ENCODE measurements at regions not wholly inside any gene's neighbourhood (a gene's known extent, or its start where the extent isn't known, plus 50 kb on each side); places are given as distances from the start of the nearest gene placed in this dataset.
A peak's percentile ranks its signal among the peaks of the same experiment; 100 is the strongest.

GRCh38 chr7:67621704-67622103, 625.1 kb downstream of the TYW1 start:
- TF ChIP-seq EZH2phosphoT487 (IDR thresholded peaks at IDR 0.05; ENCODE audit: borderline replicate concordance) (no peak), CTCF (conservative IDR thresholded peaks at IDR 0.05; ENCODE audit: low read length) (no peak)
- Histone ChIP-seq H3K4me3 (ENCODE audit: low read length, poor library complexity, severe bottlenecking) (no peak overlapping the region), H3K9ac (ENCODE audit: low read depth, low read length, poor library complexity, severe bottlenecking) (no peak overlapping the region), H4K20me1 (ENCODE audit: insufficient read depth, low read length, poor library complexity, severe bottlenecking) (no peaks in the 10 kb centered on the region), H3K36me3 (ENCODE audit: insufficient read depth, low read length) (no peaks in the 10 kb centered on the region), H3K27me3 (ENCODE audit: insufficient read depth, low read length, poor library complexity, severe bottlenecking) (no peaks in the 10 kb centered on the region), H3K79me2 (ENCODE audit: insufficient read depth, low read length) (no peaks in the 10 kb centered on the region), H3K9me2 (replicated peaks; ENCODE audit: low read depth, low read length) (no peaks in the 10 kb centered on the region), H3F3A (ENCODE audit: low read depth) (no peaks in the 10 kb centered on the region), H3K9me3 (ENCODE audit: insufficient read depth, low read depth, low read length) (no peaks in the 10 kb centered on the region), H3K4me1 (ENCODE audit: insufficient read depth, low read length, poor library complexity, severe bottlenecking) (no peaks in the 10 kb centered on the region), H2AFZ (ENCODE audit: low read length) (no peak overlapping the region), H3K4me2 (ENCODE audit: low read depth, low read length, poor library complexity, severe bottlenecking) (no peak overlapping the region)

GRCh38 chr7:67625257-67625737, 628.7 kb downstream of the TYW1 start:
- Histone ChIP-seq H3K9me2 (replicated peaks; ENCODE audit: low read depth, low read length) (no peaks in the 10 kb centered on the region), H3K4me1 (ENCODE audit: insufficient read depth, low read length, poor library complexity, severe bottlenecking) (no peaks in the 10 kb centered on the region), H4K20me1 (ENCODE audit: insufficient read depth, low read length, poor library complexity, severe bottlenecking) (no peaks in the 10 kb centered on the region), H3K4me3 (ENCODE audit: low read length, poor library complexity, severe bottlenecking) (no peak overlapping the region), H3K27me3 (ENCODE audit: insufficient read depth, low read length, poor library complexity, severe bottlenecking) (no peaks in the 10 kb centered on the region), H3K79me2 (ENCODE audit: insufficient read depth, low read length) (no peaks in the 10 kb centered on the region), H3K9ac (ENCODE audit: low read depth, low read length, poor library complexity, severe bottlenecking) (no peak overlapping the region), H2AFZ (ENCODE audit: low read length) (peak overlapping the region; percentile 35; the same call in 1 of the 2 replicates), H3K4me2 (ENCODE audit: low read depth, low read length, poor library complexity, severe bottlenecking) (no peak overlapping the region), H3F3A (ENCODE audit: low read depth) (no peaks in the 10 kb centered on the region), H3K9me3 (ENCODE audit: insufficient read depth, low read depth, low read length) (no peaks in the 10 kb centered on the region), H3K36me3 (ENCODE audit: insufficient read depth, low read length) (no peaks in the 10 kb centered on the region)
- TF ChIP-seq EZH2phosphoT487 (IDR thresholded peaks at IDR 0.05; ENCODE audit: borderline replicate concordance) = no peak
- TF ChIP-seq CTCF (conservative IDR thresholded peaks at IDR 0.05; ENCODE audit: low read length) = peak; percentile 90

- Histone ChIP-seq H3K9me2 (replicated peaks; ENCODE audit: low read depth, low read length) (no peaks in the 10 kb centered on the region), H3F3A (ENCODE audit: low read depth) (no peaks in the 10 kb centered on the region), H3K36me3 (ENCODE audit: insufficient read depth, low read length) (no peaks in the 10 kb centered on the region), H3K4me2 (ENCODE audit: low read depth, low read length, poor library complexity, severe bottlenecking) (no peak overlapping the region), H4K20me1 (ENCODE audit: insufficient read depth, low read length, poor library complexity, severe bottlenecking) (no peaks in the 10 kb centered on the region), H3K9me3 (ENCODE audit: insufficient read depth, low read depth, low read length) (no peaks in the 10 kb centered on the region), H3K4me3 (ENCODE audit: low read length, poor library complexity, severe bottlenecking) (no peak overlapping the region), H3K27me3 (ENCODE audit: insufficient read depth, low read length, poor library complexity, severe bottlenecking) (no peaks in the 10 kb centered on the region), H3K4me1 (ENCODE audit: insufficient read depth, low read length, poor library complexity, severe bottlenecking) (no peaks in the 10 kb centered on the region), H3K79me2 (ENCODE audit: insufficient read depth, low read length) (no peaks in the 10 kb centered on the region), H2AFZ (ENCODE audit: low read length) (no peak overlapping the region), H3K9ac (ENCODE audit: low read depth, low read length, poor library complexity, severe bottlenecking) (no peak overlapping the region)
- TF ChIP-seq EZH2phosphoT487 (IDR thresholded peaks at IDR 0.05; ENCODE audit: borderline replicate concordance) (no peak), CTCF (conservative IDR thresholded peaks at IDR 0.05; ENCODE audit: low read length) (no peak)
Observed at GRCh38 chr7:67631476-67631875, 634.8 kb downstream of the TYW1 start.
